ENCODE measurements at regions not wholly inside any gene's neighbourhood (a gene's known extent, or its start where the extent isn't known, plus 50 kb on each side); places are given as distances from the start of the nearest gene placed in this dataset.
"Not testable (repeated sequence)": the region's sequence is repeated elsewhere in the genome, so short reads cannot be mapped to it uniquely, and the experiment has no call there.

GRCh38 chr4:58063404-58064160 lies 953.4 kb upstream of the IGFBP7 start:
- no peak for DNase-seq (ENCODE audit: low read depth in 2 of 2)

- no peak for DNase-seq (ENCODE audit: low read depth in 2 of 2)
Observed at GRCh38 chr4:58061967-58062366, 951.8 kb upstream of the IGFBP7 start.

- DNase-seq (ENCODE audit: low read depth in 2 of 2), result no peak
Observed at GRCh38 chr4:58050439-58050838, 940.3 kb upstream of the IGFBP7 start.

- no peak for DNase-seq (ENCODE audit: low read depth in 2 of 2)
Observed at GRCh38 chr4:58048491-58048890, 938.3 kb upstream of the IGFBP7 start.

GRCh38 chr4:58042176-58042575 lies 932.0 kb upstream of the IGFBP7 start:
- DNase-seq (ENCODE audit: low read depth in 2 of 2), result no peak

- no peak for DNase-seq (ENCODE audit: low read depth in 2 of 2)
Observed at GRCh38 chr4:57993944-57994343, 883.8 kb upstream of the IGFBP7 start.

- DNase-seq (ENCODE audit: low read depth in 2 of 2), result no peak
Observed at GRCh38 chr4:57989430-57989829, 879.2 kb upstream of the IGFBP7 start.

GRCh38 chr4:57985161-57985560 lies 875.0 kb upstream of the IGFBP7 start:
- DNase-seq (ENCODE audit: low read depth in 2 of 2), result no peak

- DNase-seq (ENCODE audit: low read depth in 2 of 2), result no peak
Observed at GRCh38 chr4:57981123-57981522, 870.9 kb upstream of the IGFBP7 start.

GRCh38 chr4:57974821-57975220 lies 864.6 kb upstream of the IGFBP7 start:
- no peak for DNase-seq (ENCODE audit: low read depth in 2 of 2)

GRCh38 chr4:57973819-57974218 lies 863.6 kb upstream of the IGFBP7 start:
- DNase-seq (ENCODE audit: low read depth in 2 of 2), result no peak

GRCh38 chr4:57971261-57971660 lies 861.1 kb upstream of the IGFBP7 start:
- DNase-seq (ENCODE audit: low read depth in 2 of 2), result no peak

GRCh38 chr4:57966987-57967760 lies 857.0 kb upstream of the IGFBP7 start:
- DNase-seq (ENCODE audit: low read depth in 2 of 2), result no peak

- not testable (repeated sequence) for DNase-seq (ENCODE audit: low read depth in 2 of 2)
Observed at GRCh38 chr4:57965431-57965830, 855.2 kb upstream of the IGFBP7 start.

GRCh38 chr4:57945298-57945697 lies 835.1 kb upstream of the IGFBP7 start:
- no peak for DNase-seq (ENCODE audit: low read depth in 2 of 2)

- DNase-seq (ENCODE audit: low read depth in 2 of 2), result no peak
Observed at GRCh38 chr4:57943682-57944081, 833.5 kb upstream of the IGFBP7 start.

GRCh38 chr4:57937326-57937725 lies 827.1 kb upstream of the IGFBP7 start:
- not testable (repeated sequence) for DNase-seq (ENCODE audit: low read depth in 2 of 2)

- no peak for DNase-seq (ENCODE audit: low read depth in 2 of 2)
Observed at GRCh38 chr4:57926311-57926710, 816.1 kb upstream of the IGFBP7 start.

- DNase-seq (ENCODE audit: low read depth in 2 of 2), result no peak
Observed at GRCh38 chr4:57924951-57925350, 814.8 kb upstream of the IGFBP7 start.

GRCh38 chr4:57916479-57916878 lies 806.3 kb upstream of the IGFBP7 start:
- no peak for DNase-seq (ENCODE audit: low read depth in 2 of 2)

- DNase-seq (ENCODE audit: low read depth in 2 of 2), result no peak
Observed at GRCh38 chr4:57911203-57911602, 801.0 kb upstream of the IGFBP7 start.

- DNase-seq (ENCODE audit: low read depth in 2 of 2), result no peak
Observed at GRCh38 chr4:57910151-57910550, 800.0 kb upstream of the IGFBP7 start.

- no peak for DNase-seq (ENCODE audit: low read depth in 2 of 2)
Observed at GRCh38 chr4:57905965-57906364, 795.8 kb upstream of the IGFBP7 start.

Data from stimulated activated CD4-positive, alpha-beta T cell treated with anti-CD3 and anti-CD28 coated beads, Interleukin-4, amount 100 ng/mL, for 48 hours (primary cell).